Glutamatergic neuron (in vitro differentiated cells): ENCODE measurements at regions not wholly inside any gene's neighbourhood (a gene's known extent, or its start where the extent isn't known, plus 50 kb on each side); places are given as distances from the start of the nearest gene placed in this dataset.

ENCODE experiments used
- DNase-seq: peaks from one replicate; pipeline ENCODE4 v3.0.0; 2022
- H3K27ac Mint-ChIP-seq: one replicate; pipeline ENCODE4 v1.8.0; 2020; ENCODE audit warnings: mild to moderate bottlenecking, mixed read lengths, inconsistent platforms; ENCODE audit not compliant: unreplicated experiment
- H3K27me3 Mint-ChIP-seq: one replicate; pipeline ENCODE4 v1.8.0; 2020; ENCODE audit warnings: mild to moderate bottlenecking, moderate library complexity, mixed read lengths, inconsistent platforms; ENCODE audit not compliant: unreplicated experiment
- H3K36me3 Mint-ChIP-seq: one replicate; pipeline ENCODE4 v1.8.0; 2020; ENCODE audit warnings: mild to moderate bottlenecking, mixed read lengths, inconsistent platforms; ENCODE audit not compliant: unreplicated experiment
- H3K4me1 Mint-ChIP-seq: one replicate; pipeline ENCODE4 v1.8.0; 2020; ENCODE audit warnings: mild to moderate bottlenecking, low read depth, mixed read lengths, inconsistent platforms; ENCODE audit not compliant: unreplicated experiment
- H3K4me3 Mint-ChIP-seq: one replicate; pipeline ENCODE4 v1.8.0; 2020; ENCODE audit warnings: mild to moderate bottlenecking, mixed read lengths, inconsistent platforms; ENCODE audit not compliant: unreplicated experiment
- H3K9me3 Mint-ChIP-seq: one replicate; pipeline ENCODE4 v1.8.0; 2020; ENCODE audit warnings: mild to moderate bottlenecking, moderate library complexity, mixed read lengths, inconsistent platforms; ENCODE audit not compliant: unreplicated experiment
- CTCF ChIP-seq: fragments of 200-600 bp; sonication (generic); IDR thresholded peaks from one replicate; pipeline ENCODE4 v1.5.0; 2021; ENCODE audit not compliant: partially characterized antibody, unreplicated experiment

GRCh38 chr2:34305587-34305986 lies 706.5 kb upstream of the FAM98A start:
- no peak for TF ChIP-seq CTCF
- no peaks in the 10 kb centered on the region for H3K27me3 Mint-ChIP-seq
- H3K4me3 Mint-ChIP-seq: no peak overlapping the region
- no peak overlapping the region for H3K27ac Mint-ChIP-seq
- no peaks in the 10 kb centered on the region for H3K9me3 Mint-ChIP-seq
- H3K4me1 Mint-ChIP-seq: no peaks in the 10 kb centered on the region
- H3K36me3 Mint-ChIP-seq: no peaks in the 10 kb centered on the region
- DNase-seq: no peak

- Mint-ChIP-seq H3K4me1 (peaks cover 27% of the 10 kb centered on the region), H3K27me3 (no peaks in the 10 kb centered on the region), H3K27ac (no peak overlapping the region), H3K9me3 (peaks cover 6% of the 10 kb centered on the region), H3K36me3 (no peaks in the 10 kb centered on the region), H3K4me3 (no peak overlapping the region)
- TF ChIP-seq CTCF: no peak
- DNase-seq: no peak
Observed at GRCh38 chr2:34294961-34295360, 695.9 kb upstream of the FAM98A start.

GRCh38 chr2:34291076-34291475 lies 692.0 kb upstream of the FAM98A start:
- H3K9me3 Mint-ChIP-seq: peaks cover 8% of the 10 kb centered on the region
- H3K4me1 Mint-ChIP-seq: peaks cover 27% of the 10 kb centered on the region
- TF ChIP-seq CTCF: no peak
- H3K27me3 Mint-ChIP-seq: no peaks in the 10 kb centered on the region
- DNase-seq: no peak
- peak overlapping the region; percentile 82 for H3K27ac Mint-ChIP-seq
- H3K4me3 Mint-ChIP-seq: peak overlapping the region; percentile 26
- H3K36me3 Mint-ChIP-seq: peaks cover 5% of the 10 kb centered on the region

- H3K36me3 Mint-ChIP-seq: peaks cover 5% of the 10 kb centered on the region
- H3K27me3 Mint-ChIP-seq: no peaks in the 10 kb centered on the region
- no peak overlapping the region for H3K4me3 Mint-ChIP-seq
- H3K4me1 Mint-ChIP-seq: peaks cover 18% of the 10 kb centered on the region
- peaks cover 8% of the 10 kb centered on the region for H3K9me3 Mint-ChIP-seq
- TF ChIP-seq CTCF: no peak
- H3K27ac Mint-ChIP-seq: no peak overlapping the region
- no peak for DNase-seq
Observed at GRCh38 chr2:34288016-34288415, 688.9 kb upstream of the FAM98A start.

GRCh38 chr2:34280606-34281005 lies 681.5 kb upstream of the FAM98A start:
- TF ChIP-seq CTCF: no peak
- no peak for DNase-seq
- H3K9me3 Mint-ChIP-seq: peaks cover 2% of the 10 kb centered on the region
- H3K4me3 Mint-ChIP-seq: no peak overlapping the region
- H3K27ac Mint-ChIP-seq: no peak overlapping the region
- H3K36me3 Mint-ChIP-seq: no peaks in the 10 kb centered on the region
- H3K4me1 Mint-ChIP-seq: no peaks in the 10 kb centered on the region
- no peaks in the 10 kb centered on the region for H3K27me3 Mint-ChIP-seq
